GM12875 (cell line): ENCODE measurements at regions not wholly inside any gene's neighbourhood (a gene's known extent, or its start where the extent isn't known, plus 50 kb on each side); places are given as distances from the start of the nearest gene placed in this dataset.

Source experiments
- H3K4me3 ChIP-seq: one replicate; pipeline ENCODE4 v1.5.1; 2011; ENCODE audit warnings: low read depth, low read length, control low read depth
- CTCF ChIP-seq: IDR thresholded peaks from 2 replicates; pipeline ENCODE4 v1.5.1; 2011; ENCODE audit warnings: low read depth, mild to moderate bottlenecking, control low read depth, inconsistent platforms, low read length, moderate library complexity, borderline replicate concordance; ENCODE audit not compliant: insufficient read depth

GRCh38 chr12:24544368-24544767 lies 404.5 kb downstream of the BCAT1 start:
- no peak for TF ChIP-seq CTCF
- H3K4me3 ChIP-seq, result no peak overlapping the region

- H3K4me3 ChIP-seq, result no peak overlapping the region
- TF ChIP-seq CTCF, result no peak
Observed at GRCh38 chr12:24541193-24541871, 407.6 kb downstream of the BCAT1 start.

GRCh38 chr12:24539646-24540045 lies 409.3 kb downstream of the BCAT1 start:
- TF ChIP-seq CTCF, result no peak
- no peak overlapping the region for H3K4me3 ChIP-seq

- no peak overlapping the region for H3K4me3 ChIP-seq
- TF ChIP-seq CTCF, result no peak
Observed at GRCh38 chr12:24537083-24537860, 411.6 kb downstream of the BCAT1 start.

- H3K4me3 ChIP-seq, result no peak overlapping the region
- TF ChIP-seq CTCF, result no peak
Observed at GRCh38 chr12:24535334-24536069, 413.4 kb downstream of the BCAT1 start.

- no peak overlapping the region for H3K4me3 ChIP-seq
- no peak for TF ChIP-seq CTCF
Observed at GRCh38 chr12:24534622-24535021, 414.3 kb downstream of the BCAT1 start.
